Dedifferentiated amniotic fluid mesenchymal stem cell (primary cell): ENCODE measurements at regions not wholly inside any gene's neighbourhood (a gene's known extent, or its start where the extent isn't known, plus 50 kb on each side); places are given as distances from the start of the nearest gene placed in this dataset.
A peak's percentile ranks its signal among the peaks of the same experiment; 100 is the strongest.
"Not testable (repeated sequence)": the region's sequence is repeated elsewhere in the genome, so short reads cannot be mapped to it uniquely, and the experiment has no call there.

Source experiments
- DNase-seq: peaks from one replicate; pipeline ENCODE4 v3.0.0-alpha.2; 2016; ENCODE audit errors: extremely low spot score

DNA sequence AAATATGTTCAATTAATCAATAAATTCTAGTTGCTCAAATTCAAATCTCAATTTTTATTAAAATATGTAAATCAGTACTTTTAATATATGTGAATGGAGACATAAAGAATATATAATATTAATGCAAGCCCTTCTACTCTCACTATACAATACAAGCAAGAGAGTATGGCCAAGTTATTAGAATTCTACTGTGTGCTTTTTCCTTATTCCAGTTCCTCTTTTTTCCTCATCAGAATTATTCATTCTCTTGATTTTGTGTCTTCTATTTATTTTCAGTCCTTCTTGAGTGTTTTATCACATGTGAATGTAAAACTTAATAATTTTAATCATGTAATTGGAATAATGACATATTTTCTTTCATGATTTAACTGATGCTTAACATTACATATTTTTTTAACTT, 276.8 kb downstream of the PCDH20 start:
- DNase-seq: no peak

DNA sequence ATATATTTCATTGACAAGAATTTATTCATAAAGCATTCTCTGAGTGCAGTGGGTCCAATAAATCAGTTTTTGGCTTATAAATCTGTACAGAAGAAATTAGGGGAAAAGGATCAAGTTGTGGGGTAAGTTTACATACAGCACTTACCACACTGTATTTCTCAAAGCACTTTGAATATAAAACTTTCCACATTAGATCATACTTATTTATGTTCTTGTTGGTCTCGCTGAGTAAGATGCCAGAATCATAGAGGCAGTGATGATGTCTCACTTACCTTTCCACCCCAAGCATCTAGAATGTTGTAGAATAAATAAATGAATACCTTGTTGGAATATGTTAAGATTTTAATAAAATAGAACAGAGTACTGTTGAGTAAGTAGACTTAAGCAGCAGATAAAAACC, 279.1 kb downstream of the PCDH20 start:
- no peak for DNase-seq

GRCh38 chr13:61136093-61136492, 279.6 kb downstream of the PCDH20 start:
- peak; percentile 45 for DNase-seq

GRCh38 chr13:61135583-61135982, 280.1 kb downstream of the PCDH20 start:
- no peak for DNase-seq

GRCh38 chr13:61128850-61129645, 286.6 kb downstream of the PCDH20 start:
- DNase-seq: no peak

- no peak for DNase-seq
Observed at GRCh38 chr13:61123538-61124289, 291.9 kb downstream of the PCDH20 start.

GRCh38 chr13:61113140-61113658, 302.4 kb downstream of the PCDH20 start:
- no peak for DNase-seq

- no peak for DNase-seq
Observed at GRCh38 chr13:61111529-61111928, 304.1 kb downstream of the PCDH20 start.

GRCh38 chr13:61110732-61111131, 304.9 kb downstream of the PCDH20 start:
- DNase-seq: no peak

DNA sequence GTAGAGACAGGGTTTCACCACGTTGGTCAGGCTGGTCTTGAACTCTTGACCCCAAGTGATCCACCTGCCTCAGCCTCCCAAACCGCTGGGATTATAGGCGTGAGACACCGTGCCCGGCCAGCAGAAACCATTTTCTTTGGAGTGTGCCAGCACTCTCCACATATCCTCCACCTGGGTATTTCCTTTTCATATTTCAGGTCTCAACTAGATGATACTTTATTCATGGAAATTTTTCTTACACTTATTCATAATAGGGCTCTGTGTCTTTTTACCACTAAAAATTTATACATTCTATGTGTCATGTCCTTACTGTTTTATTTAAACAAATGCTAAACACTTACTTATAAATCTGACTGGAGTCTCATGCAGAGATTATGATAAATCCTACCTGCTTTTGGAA, 305.9 kb downstream of the PCDH20 start:
- no peak for DNase-seq

- peak; percentile 13 for DNase-seq
Observed at GRCh38 chr13:61107989-61108388, 307.7 kb downstream of the PCDH20 start.

DNA sequence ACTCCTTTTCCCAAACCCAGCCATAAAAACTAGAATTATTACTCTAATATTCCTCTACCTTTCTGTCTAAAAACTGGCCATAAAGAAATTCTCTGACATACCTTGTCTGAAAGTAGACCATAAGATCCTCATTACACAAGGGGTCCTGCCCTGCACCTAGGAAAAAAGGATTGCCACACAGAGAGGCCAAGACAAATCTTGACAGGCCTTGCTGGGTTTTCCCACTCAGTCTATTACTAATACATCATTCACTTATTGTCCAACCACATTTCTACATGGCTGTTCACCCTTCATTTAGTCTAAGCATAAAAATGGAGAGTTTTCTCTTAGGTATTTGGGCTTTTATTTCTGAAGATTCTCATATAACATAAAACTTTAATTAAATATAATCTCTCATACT, 319.8 kb downstream of the PCDH20 start:
- no peak for DNase-seq

- DNase-seq: no peak
Observed at GRCh38 chr13:61094865-61095264, 320.8 kb downstream of the PCDH20 start.

DNA sequence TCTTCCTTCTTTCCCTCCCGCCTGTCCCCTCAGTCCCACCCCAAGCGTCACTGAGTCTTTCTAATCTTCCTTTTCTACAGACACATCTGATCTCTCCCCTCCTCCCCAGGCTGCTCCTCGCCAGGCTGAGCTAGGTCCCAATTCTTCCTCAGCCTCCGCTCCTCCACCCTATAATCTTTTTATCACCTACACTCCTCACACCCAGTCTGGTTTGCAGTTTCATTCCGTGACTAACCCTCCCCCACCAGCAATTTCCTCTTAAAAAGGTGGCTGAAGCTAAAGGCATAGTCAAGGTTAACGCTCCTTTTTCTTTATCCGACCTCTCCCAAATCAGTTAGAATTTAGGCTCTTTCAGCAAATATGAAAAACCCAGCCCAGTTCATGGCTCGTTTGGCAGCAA, 325.8 kb downstream of the PCDH20 start:
- DNase-seq: not testable (repeated sequence)

DNA sequence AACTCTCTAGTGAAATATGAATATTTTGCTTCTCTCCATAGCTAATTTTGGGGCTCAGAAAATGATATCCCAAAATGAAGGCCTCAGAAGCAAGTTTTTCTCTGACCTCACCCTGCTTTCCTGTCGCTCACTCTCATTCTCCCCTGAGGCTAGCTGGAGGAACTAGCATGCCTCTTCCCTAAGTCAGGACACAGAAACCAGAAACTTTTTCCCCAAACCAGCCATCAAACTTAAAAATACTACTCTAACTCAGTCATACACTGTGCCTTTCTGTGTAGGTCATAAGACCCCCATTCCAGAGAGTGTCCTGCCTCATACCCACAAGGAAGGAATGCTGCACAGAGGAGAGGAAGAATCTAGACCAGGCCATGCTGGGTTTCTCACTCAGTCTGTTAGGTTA, 329.6 kb downstream of the PCDH20 start:
- DNase-seq: no peak

DNA sequence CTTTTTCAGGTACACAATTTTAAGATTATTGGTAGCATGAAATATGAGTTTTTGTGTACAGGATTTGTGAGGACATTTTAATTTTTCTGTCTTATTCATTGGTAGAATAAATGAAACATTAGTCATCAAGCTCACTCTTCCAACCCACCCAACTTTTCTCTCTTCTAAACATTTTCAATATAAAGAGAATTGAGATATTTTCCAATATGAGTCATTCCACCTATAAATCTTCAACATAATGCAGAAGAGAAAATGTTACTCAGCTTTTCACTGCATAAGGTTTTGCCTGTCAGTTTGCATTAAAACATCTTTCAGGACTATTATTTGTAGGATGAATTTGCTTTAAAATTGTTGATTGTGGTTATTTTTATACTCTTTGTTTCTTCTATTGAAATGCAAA, 330.7 kb downstream of the PCDH20 start:
- DNase-seq: peak; percentile 47

DNA sequence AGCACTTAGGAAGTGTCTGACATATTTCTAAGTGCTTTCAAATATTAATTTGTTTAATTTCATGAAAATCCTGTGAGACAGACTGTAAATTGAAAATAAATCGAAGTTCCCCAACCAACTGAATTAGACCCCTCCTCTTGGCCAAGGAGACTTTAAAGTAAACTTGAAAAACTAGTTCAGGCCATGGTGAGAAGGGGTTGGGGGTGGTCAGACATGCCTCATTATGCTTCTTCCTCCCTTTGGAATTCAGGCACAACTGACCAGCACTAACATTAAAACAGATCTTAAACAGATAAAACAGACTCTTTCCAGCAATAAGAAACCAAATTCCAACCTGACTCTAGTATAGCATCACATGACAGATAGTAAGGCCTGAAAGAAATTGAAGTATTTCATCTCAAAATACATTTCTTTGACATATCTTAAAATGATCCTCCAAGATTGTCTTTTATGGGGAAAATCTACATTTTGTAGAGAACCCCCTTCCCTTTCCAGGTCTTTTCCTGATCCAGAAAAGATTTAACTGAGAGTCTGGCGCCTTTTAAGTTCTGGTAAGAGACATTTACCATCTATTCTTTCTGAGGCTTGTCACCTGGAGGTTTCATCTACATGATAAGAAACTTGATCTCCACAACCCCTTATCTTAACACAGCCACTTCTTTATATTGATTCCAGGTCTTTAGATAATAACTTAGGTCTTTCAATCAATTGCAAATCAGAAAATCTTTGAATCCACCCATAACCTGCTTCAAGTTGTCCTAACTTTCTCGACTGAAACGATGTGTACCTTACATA, 336.5 kb downstream of the PCDH20 start:
- DNase-seq: no peak

GRCh38 chr13:61052175-61052574, 363.5 kb downstream of the PCDH20 start:
- DNase-seq: no peak

GRCh38 chr13:61045251-61045650, 370.4 kb downstream of the PCDH20 start:
- DNase-seq: no peak

DNA sequence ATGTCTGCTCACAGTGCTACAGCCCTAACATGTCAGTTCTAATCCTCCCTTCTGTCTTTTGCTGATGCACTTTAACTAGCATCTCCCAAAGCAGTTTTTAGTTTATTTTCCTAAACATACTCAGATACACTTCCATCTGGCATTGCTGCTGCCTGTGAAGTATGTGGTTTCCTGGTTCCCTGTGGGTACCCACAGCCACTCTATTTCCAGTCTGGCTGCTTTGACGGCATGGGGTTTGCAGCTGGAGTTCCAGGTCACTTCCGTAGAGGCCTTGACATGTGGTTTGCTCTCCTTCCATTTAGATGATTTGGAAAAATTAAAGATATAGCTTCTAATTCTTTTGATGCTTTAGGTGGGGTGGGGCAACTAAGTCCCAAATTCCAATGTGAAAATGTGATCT, 375.5 kb downstream of the PCDH20 start:
- no peak for DNase-seq

DNA sequence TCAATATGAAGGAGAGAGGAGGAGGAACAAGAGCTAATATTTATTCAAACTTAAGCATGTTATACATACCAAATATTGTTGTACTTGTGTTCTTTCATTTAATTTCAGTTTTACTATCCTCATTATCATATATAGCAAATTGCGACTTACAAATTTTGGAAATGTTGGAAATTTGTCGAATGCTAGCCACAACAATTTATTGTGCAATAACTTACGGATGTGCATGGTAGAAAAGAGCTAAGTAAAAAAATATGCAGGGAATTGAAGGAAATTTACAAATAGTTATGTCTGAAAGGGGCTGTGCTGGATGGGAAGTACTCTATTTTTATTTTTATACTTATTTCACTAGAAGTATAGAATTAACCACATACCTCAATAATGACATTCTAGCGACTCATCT, 376.3 kb downstream of the PCDH20 start:
- DNase-seq: no peak

- no peak for DNase-seq
Observed at GRCh38 chr13:61036715-61037114, 378.9 kb downstream of the PCDH20 start.
